BLaER1 (cell line): ENCODE measurements at regions not wholly inside any gene's neighbourhood (a gene's known extent, or its start where the extent isn't known, plus 50 kb on each side); places are given as distances from the start of the nearest gene placed in this dataset.

ENCODE experiments used
- H3K27ac ChIP-seq: shearing (Covaris generic); formaldehyde crosslinking; 2 replicates; pipeline ENCODE4 v1.8.1; 2022
- H3K27me3 ChIP-seq: shearing (Covaris generic); formaldehyde crosslinking; 2 replicates; pipeline ENCODE4 v1.8.1; 2022
- H3K36me3 ChIP-seq: shearing (Covaris generic); formaldehyde crosslinking; 2 replicates; pipeline ENCODE4 v1.8.1; 2022
- H3K4me1 ChIP-seq: shearing (Covaris generic); formaldehyde crosslinking; 2 replicates; pipeline ENCODE4 v1.8.1; 2022
- H3K4me2 ChIP-seq: shearing (Covaris generic); formaldehyde crosslinking; 2 replicates; pipeline ENCODE4 v1.8.1; 2022
- H3K4me3 ChIP-seq: shearing (Covaris generic); formaldehyde crosslinking; 2 replicates; pipeline ENCODE4 v1.8.1; 2022
- H3K9ac ChIP-seq: shearing (Covaris generic); formaldehyde crosslinking; 2 replicates; pipeline ENCODE4 v1.8.1; 2022
- H3K9me3 ChIP-seq: shearing (Covaris generic); formaldehyde crosslinking; 2 replicates; pipeline ENCODE4 v1.8.1; 2022
- H4K20me1 ChIP-seq: shearing (Covaris generic); formaldehyde crosslinking; 2 replicates; pipeline ENCODE4 v1.8.1; 2022
- Cebpa-rat ChIP-seq: shearing (Covaris generic); IDR thresholded peaks from 2 replicates; pipeline ENCODE4 v1.8.1; 2022

- no peak overlapping the region for H3K4me3 ChIP-seq
- no peak overlapping the region for H3K27ac ChIP-seq
- no peaks in the 10 kb centered on the region for H3K4me1 ChIP-seq
- TF ChIP-seq Cebpa-rat, result no peak
- H3K4me2 ChIP-seq, result no peak overlapping the region
- H4K20me1 ChIP-seq, result no peaks in the 10 kb centered on the region
- no peak overlapping the region for H3K9ac ChIP-seq
- no peaks in the 10 kb centered on the region for H3K9me3 ChIP-seq
- no peaks in the 10 kb centered on the region for H3K27me3 ChIP-seq
- no peaks in the 10 kb centered on the region for H3K36me3 ChIP-seq
Measured at GRCh38 chr18:22829781-22830180, 103.3 kb upstream of the RBBP8 start.

DNA sequence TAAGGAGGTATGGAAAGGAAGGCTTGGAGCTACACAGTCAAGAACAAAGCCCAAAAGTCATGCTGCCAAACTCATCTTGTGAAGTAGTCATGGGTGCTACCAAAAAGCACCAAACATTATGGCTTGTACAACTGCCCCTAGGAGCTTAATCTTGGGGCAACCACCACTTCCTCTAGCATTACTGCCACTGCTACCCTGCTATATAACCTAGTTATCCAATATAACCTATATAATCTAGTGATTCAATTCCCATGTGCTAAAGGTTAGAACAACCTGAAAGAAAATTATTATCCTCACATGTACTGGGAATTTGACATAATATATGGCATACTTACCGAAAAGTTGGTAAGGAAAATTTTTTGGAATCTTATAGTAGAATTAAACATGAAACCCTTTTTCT lies 102.6 kb upstream of the RBBP8 start:
- no peak overlapping the region for H3K4me3 ChIP-seq
- no peaks in the 10 kb centered on the region for H3K9me3 ChIP-seq
- no peaks in the 10 kb centered on the region for H3K4me1 ChIP-seq
- no peaks in the 10 kb centered on the region for H3K36me3 ChIP-seq
- no peak overlapping the region for H3K4me2 ChIP-seq
- H3K9ac ChIP-seq, result no peak overlapping the region
- no peak overlapping the region for H3K27ac ChIP-seq
- H4K20me1 ChIP-seq, result no peaks in the 10 kb centered on the region
- H3K27me3 ChIP-seq, result no peaks in the 10 kb centered on the region
- TF ChIP-seq Cebpa-rat, result no peak

DNA sequence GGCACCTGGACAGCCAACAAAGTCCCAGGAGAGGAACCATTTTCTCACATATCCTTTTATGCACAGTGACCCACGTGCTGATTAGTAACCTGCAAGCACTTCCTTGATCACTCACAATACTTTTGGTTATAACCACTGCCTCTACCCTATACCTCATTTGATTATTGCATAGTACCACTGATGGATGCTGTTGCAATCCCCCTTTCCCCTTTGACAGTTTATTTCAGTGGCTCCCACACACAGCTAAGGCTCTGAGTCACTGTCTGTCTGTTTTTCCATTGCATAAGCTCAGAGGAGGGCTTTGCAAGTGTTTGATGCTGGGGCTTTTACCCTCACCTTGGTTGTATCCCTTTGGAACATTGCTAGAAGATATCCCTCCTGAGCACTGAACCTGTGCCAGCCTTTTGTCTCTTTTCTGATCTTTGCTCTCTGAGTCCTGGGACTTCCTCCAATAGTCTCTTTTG lies 101.7 kb upstream of the RBBP8 start:
- Histone ChIP-seq H3K27ac (no peak overlapping the region), H3K36me3 (no peaks in the 10 kb centered on the region), H3K9me3 (no peaks in the 10 kb centered on the region), H3K4me3 (no peak overlapping the region), H3K4me2 (no peak overlapping the region), H4K20me1 (no peaks in the 10 kb centered on the region), H3K4me1 (no peaks in the 10 kb centered on the region), H3K27me3 (no peaks in the 10 kb centered on the region), H3K9ac (no peak overlapping the region)
- no peak for TF ChIP-seq Cebpa-rat

- no peak overlapping the region for H3K4me3 ChIP-seq
- no peaks in the 10 kb centered on the region for H3K9me3 ChIP-seq
- H3K4me1 ChIP-seq, result no peaks in the 10 kb centered on the region
- no peak for TF ChIP-seq Cebpa-rat
- H3K36me3 ChIP-seq, result no peaks in the 10 kb centered on the region
- H4K20me1 ChIP-seq, result no peaks in the 10 kb centered on the region
- H3K27me3 ChIP-seq, result no peaks in the 10 kb centered on the region
- no peak overlapping the region for H3K4me2 ChIP-seq
- no peak overlapping the region for H3K27ac ChIP-seq
- H3K9ac ChIP-seq, result no peak overlapping the region
Measured at GRCh38 chr18:22836932-22837331, 96.2 kb upstream of the RBBP8 start.

DNA sequence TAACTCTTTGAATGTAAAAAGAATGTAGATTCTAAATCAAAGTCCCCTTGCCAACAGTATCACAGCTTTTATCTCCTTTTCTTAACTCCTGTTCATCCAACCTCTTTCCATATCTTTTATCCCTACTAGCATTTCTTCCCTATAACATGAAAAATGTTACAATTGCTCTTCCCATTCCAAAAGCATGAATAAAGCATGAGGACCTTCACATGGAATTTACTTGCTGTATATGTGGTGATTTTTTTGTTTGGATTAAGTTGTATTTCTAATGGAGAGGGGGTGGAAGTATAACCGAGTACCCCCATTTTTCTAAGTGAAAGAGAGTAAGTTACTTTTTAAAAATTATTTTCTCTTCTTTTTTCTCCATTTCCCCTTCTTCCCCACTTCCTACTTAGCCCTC lies 94.9 kb upstream of the RBBP8 start:
- no peak overlapping the region for H3K4me2 ChIP-seq
- H3K4me3 ChIP-seq, result no peak overlapping the region
- H3K9me3 ChIP-seq, result no peaks in the 10 kb centered on the region
- H3K4me1 ChIP-seq, result no peaks in the 10 kb centered on the region
- H4K20me1 ChIP-seq, result no peaks in the 10 kb centered on the region
- H3K36me3 ChIP-seq, result no peaks in the 10 kb centered on the region
- no peaks in the 10 kb centered on the region for H3K27me3 ChIP-seq
- H3K27ac ChIP-seq, result no peak overlapping the region
- TF ChIP-seq Cebpa-rat, result no peak
- no peak overlapping the region for H3K9ac ChIP-seq

DNA sequence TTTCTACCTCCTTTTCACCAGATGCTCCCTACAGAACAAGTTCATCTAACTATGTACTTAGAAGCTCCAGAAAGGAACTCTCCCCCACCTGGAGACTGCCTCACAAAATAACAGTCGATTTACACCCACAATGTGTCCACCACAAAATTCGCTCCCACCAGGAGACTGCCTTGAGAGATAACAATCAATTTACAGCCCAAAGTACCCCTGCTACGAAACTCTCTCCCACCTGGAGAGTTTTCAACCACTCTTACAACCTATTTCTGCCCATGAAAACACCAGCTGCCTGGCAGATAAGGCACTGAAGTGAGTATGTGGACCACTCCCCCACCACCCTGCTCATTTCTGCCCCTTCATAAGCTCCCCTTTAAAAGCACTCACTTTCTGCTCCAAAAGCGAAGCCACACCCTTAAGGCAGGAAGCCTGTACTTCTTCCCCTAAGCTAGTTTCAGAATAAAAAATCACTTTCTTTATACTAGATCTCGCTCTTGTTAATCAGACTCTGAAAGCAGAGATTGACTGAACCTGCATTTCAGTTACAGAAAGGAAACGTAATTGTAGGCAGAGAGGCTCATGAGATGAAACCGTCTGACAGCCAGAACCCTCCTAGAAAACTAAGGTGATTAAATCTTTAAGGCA lies 94.4 kb upstream of the RBBP8 start:
- no peak overlapping the region for H3K9ac ChIP-seq

GRCh38 chr18:22839340-22839821 lies 93.7 kb upstream of the RBBP8 start:
- no peaks in the 10 kb centered on the region for H3K9me3 ChIP-seq
- H3K27ac ChIP-seq, result no peak overlapping the region
- H3K36me3 ChIP-seq, result no peaks in the 10 kb centered on the region
- no peaks in the 10 kb centered on the region for H3K4me1 ChIP-seq
- no peak overlapping the region for H3K4me3 ChIP-seq
- no peaks in the 10 kb centered on the region for H4K20me1 ChIP-seq
- no peak overlapping the region for H3K9ac ChIP-seq
- H3K27me3 ChIP-seq, result no peaks in the 10 kb centered on the region
- no peak for TF ChIP-seq Cebpa-rat
- no peak overlapping the region for H3K4me2 ChIP-seq

More for the DNA sequence above, 94.4 kb upstream of the RBBP8 start:
- no peak overlapping the region for H3K27ac ChIP-seq
- H3K36me3 ChIP-seq, result no peaks in the 10 kb centered on the region
- no peak overlapping the region for H3K4me3 ChIP-seq
- no peak for TF ChIP-seq Cebpa-rat
- no peaks in the 10 kb centered on the region for H3K4me1 ChIP-seq
- no peaks in the 10 kb centered on the region for H3K27me3 ChIP-seq
- no peak overlapping the region for H3K4me2 ChIP-seq
- H4K20me1 ChIP-seq, result no peaks in the 10 kb centered on the region
- H3K9me3 ChIP-seq, result no peaks in the 10 kb centered on the region

DNA sequence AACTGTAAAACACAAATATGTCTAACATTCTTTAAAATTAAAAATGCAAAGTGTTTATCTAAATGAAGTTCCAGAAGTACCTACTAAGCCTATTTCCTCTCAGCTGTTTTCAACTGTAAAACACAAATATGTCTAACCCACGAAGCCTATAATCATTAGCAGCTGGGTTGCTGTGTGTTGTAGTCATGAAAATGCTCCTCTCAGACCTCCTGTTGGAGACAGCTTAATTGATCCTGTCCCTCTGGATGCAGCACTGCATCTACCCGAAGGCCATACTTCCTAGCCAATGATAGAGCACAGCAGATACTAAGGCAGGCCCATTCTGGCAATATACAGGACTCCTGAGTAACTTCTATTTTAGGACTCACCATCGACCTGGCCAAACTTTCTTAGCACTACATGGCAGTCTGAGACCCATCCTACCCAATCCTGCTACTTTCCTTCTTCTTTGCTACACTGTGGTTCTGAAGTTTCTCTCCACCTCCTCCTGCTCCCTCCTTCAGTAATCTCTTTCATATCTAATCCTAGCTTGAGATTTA lies 92.5 kb upstream of the RBBP8 start:
- Histone ChIP-seq H3K9me3 (no peaks in the 10 kb centered on the region), H3K4me2 (no peak overlapping the region), H3K27me3 (no peaks in the 10 kb centered on the region), H3K9ac (no peak overlapping the region), H3K27ac (no peak overlapping the region), H3K36me3 (no peaks in the 10 kb centered on the region), H3K4me1 (no peaks in the 10 kb centered on the region), H4K20me1 (no peaks in the 10 kb centered on the region), H3K4me3 (no peak overlapping the region)
- no peak for TF ChIP-seq Cebpa-rat

- Histone ChIP-seq H3K4me2 (no peak overlapping the region), H3K36me3 (no peaks in the 10 kb centered on the region), H3K9ac (no peak overlapping the region), H3K4me3 (no peak overlapping the region), H3K27me3 (no peaks in the 10 kb centered on the region), H3K9me3 (no peaks in the 10 kb centered on the region), H4K20me1 (no peaks in the 10 kb centered on the region), H3K27ac (no peak overlapping the region), H3K4me1 (peaks cover 2% of the 10 kb centered on the region; the same call in 1 of the 2 replicates)
- TF ChIP-seq Cebpa-rat, result no peak
Measured at GRCh38 chr18:22841840-22842239, 91.3 kb upstream of the RBBP8 start.

- no peak for TF ChIP-seq Cebpa-rat
- Histone ChIP-seq H3K4me1 (peaks cover 15% of the 10 kb centered on the region), H3K36me3 (no peaks in the 10 kb centered on the region), H3K4me3 (no peak overlapping the region), H3K4me2 (no peak overlapping the region), H3K9me3 (no peaks in the 10 kb centered on the region), H3K27me3 (no peaks in the 10 kb centered on the region), H3K9ac (no peak overlapping the region), H3K27ac (no peak overlapping the region), H4K20me1 (no peaks in the 10 kb centered on the region)
Measured at GRCh38 chr18:22844190-22844589, 88.9 kb upstream of the RBBP8 start.
